Muscle of leg (tissue), 3 donors: ENCODE measurements at regions not wholly inside any gene's neighbourhood (a gene's known extent, or its start where the extent isn't known, plus 50 kb on each side); places are given as distances from the start of the nearest gene placed in this dataset.

ENCODE experiments used
- DNase-seq: peaks from one replicate; pipeline ENCODE4 v3.0.0; 2013
- H3K27ac ChIP-seq: one replicate; pipeline ENCODE4 v1.5.1; 2013; ENCODE audit warnings: mild to moderate bottlenecking, low read length, control low read depth
- H3K27me3 ChIP-seq: one replicate; pipeline ENCODE4 v1.6.1; 2013; ENCODE audit warnings: low read length; ENCODE audit not compliant: control insufficient read depth, insufficient read depth
- H3K36me3 ChIP-seq: one replicate; pipeline ENCODE4 v1.6.1; 2013; ENCODE audit warnings: low read length; ENCODE audit not compliant: control insufficient read depth, insufficient read depth
- H3K4me1 ChIP-seq: one replicate; pipeline ENCODE4 v1.6.1; 2013; ENCODE audit warnings: low read length; ENCODE audit not compliant: control insufficient read depth, insufficient read depth
- H3K4me3 ChIP-seq: one replicate; pipeline ENCODE4 v1.5.1; 2013; ENCODE audit warnings: low read length, control low read depth
- H3K9me3 ChIP-seq: replicated peaks from 2 replicates; pipeline ENCODE4 v1.6.1; 2013; ENCODE audit warnings: low read depth, low read length; ENCODE audit not compliant: control insufficient read depth
- WGBS: methylation state at CpG from one replicate; pipeline ENCODE4 v1.1.5; 2013; ENCODE audit warnings: missing lambda C conversion rate; ENCODE audit not compliant: insufficient coverage; 5-methylcytosine and 5-hydroxymethylcytosine counted together

DNA sequence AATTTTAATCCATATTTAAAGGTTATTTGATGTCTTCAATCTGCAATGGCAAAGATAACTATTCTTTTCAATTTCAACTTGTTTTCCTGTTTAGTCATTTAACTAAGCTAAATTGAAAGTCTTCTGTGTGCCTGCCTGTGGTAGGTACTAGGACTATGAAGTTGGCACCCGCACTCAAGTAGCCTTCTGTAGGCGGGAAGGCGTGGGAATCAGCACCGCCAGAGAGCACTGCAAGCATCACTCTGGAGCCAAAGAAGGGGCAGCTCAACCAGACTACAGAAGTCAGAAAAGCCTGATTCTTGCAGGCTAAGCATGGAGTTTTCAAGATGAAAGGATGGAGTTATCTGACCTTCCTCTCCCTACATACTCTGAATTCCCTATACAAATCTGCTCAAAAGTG is 269.0 kb upstream of the PHF14 start:
- no peaks in the 10 kb centered on the region for H3K4me1 ChIP-seq
- no peak overlapping the region for H3K27ac ChIP-seq
- no peaks in the 10 kb centered on the region for H3K36me3 ChIP-seq
- no peak for DNase-seq
- H3K27me3 ChIP-seq: no peaks in the 10 kb centered on the region
- H3K9me3 ChIP-seq: no peaks in the 10 kb centered on the region
- no peak overlapping the region for H3K4me3 ChIP-seq
- 97% methylated on average over 4 of the region's 4 CpGs for WGBS

DNA sequence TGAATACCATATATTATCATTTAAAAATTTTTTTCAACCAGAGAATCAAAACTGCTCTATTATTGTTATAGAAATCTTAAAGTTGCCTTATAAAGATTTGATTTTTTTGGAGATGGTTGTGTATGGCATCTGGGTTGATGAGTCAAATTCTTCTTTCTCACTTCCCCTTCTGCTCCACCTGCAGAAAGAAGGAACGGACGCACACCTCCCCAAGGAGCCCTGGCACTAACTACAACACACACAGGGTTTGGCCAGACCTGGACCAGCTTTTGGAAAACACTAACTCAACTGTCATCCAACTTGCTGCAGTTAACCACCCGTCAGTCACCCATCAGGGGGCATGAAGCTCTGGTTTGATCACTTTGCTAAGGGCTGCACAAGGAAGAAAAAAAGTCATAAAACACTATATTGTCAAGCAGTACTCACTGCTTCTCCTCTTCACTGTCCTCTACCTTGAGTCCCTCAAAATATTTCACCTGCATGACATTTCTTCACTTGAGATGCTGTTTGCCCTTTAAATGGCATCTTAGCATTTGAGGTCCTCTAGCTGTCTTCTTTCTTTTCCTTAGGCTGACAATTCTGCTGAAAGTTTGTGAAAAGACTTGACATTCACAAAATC is 266.7 kb upstream of the PHF14 start:
- Histone ChIP-seq H3K36me3 (no peaks in the 10 kb centered on the region), H3K4me1 (no peaks in the 10 kb centered on the region), H3K27me3 (no peaks in the 10 kb centered on the region), H3K4me3 (no peak overlapping the region), H3K9me3 (no peaks in the 10 kb centered on the region), H3K27ac (no peak overlapping the region)
- WGBS: 67% methylated on average over 1 of the region's 3 CpGs
- no peak for DNase-seq

DNA sequence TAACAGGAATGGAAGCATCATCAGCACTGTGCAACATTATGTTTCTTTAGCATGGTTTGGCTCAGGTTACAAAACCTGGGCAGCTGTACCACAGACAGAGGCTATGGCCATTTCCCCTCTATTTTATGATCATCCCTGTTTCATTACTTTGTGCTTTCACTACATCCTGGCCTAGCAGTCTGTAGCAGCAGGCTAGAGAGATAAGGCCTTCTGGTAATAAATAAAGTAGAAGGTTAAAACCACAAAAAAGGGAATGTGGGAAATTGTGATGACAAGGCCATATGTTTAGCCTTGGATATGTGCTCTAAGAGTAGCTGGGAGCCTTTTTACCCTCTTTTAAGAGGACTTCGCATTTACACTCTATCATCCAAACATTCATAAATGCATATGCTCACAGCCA is 266.2 kb upstream of the PHF14 start:
- no CpG with 5 or more reads among the region's 1 CpG for WGBS
- no peaks in the 10 kb centered on the region for H3K9me3 ChIP-seq
- no peak for DNase-seq
- H3K27me3 ChIP-seq: no peaks in the 10 kb centered on the region
- no peak overlapping the region for H3K4me3 ChIP-seq
- no peaks in the 10 kb centered on the region for H3K4me1 ChIP-seq
- no peak overlapping the region for H3K27ac ChIP-seq
- no peaks in the 10 kb centered on the region for H3K36me3 ChIP-seq

DNA sequence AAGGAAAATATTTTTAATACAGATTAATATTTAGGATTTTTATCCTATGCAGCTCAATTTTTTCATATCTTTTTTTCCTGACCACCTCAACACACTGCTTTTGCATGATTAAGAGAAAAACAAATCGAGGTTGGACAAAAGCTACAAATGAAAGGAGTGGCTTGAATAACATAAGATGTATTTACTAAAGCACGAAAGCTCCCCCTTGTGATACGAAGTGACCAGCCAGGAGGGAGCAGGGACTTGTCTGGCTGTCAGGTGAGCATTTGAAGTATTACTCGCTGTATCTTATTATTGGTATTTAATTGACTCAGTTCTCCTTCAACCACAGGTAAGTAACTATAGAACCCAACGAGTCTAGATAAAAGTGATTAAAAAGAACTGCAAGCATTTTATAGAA is 265.2 kb upstream of the PHF14 start:
- WGBS: 40% methylated on average over 1 of the region's 5 CpGs
- Histone ChIP-seq H3K4me3 (no peak overlapping the region), H3K9me3 (no peaks in the 10 kb centered on the region), H3K36me3 (no peaks in the 10 kb centered on the region), H3K27ac (no peak overlapping the region), H3K27me3 (no peaks in the 10 kb centered on the region), H3K4me1 (no peaks in the 10 kb centered on the region)
- DNase-seq: peak; percentile 4

DNA sequence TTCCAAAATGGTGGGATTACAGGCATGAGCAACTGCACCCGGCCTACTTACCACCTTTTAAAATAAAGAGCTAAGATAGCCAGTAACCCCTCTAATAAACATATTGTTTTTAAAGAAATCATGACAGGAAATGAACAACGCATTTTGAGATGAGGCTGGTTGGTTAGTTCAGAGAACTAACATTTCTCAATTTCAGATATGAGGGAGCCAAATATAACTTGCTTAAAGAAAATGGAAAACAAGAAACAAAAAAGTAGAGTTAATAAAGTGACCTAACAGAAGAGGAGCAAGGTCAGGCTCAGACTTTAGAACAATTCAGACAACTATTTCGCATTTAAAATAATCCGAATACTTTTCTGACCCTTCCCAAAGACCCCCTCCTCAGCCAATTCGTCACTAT is 254.9 kb upstream of the PHF14 start:
- Histone ChIP-seq H3K4me3 (no peak overlapping the region), H3K27me3 (no peaks in the 10 kb centered on the region), H3K36me3 (no peaks in the 10 kb centered on the region), H3K9me3 (no peaks in the 10 kb centered on the region), H3K4me1 (no peaks in the 10 kb centered on the region), H3K27ac (no peak overlapping the region)
- 89% methylated on average over 3 of the region's 5 CpGs for WGBS
- DNase-seq: no peak

DNA sequence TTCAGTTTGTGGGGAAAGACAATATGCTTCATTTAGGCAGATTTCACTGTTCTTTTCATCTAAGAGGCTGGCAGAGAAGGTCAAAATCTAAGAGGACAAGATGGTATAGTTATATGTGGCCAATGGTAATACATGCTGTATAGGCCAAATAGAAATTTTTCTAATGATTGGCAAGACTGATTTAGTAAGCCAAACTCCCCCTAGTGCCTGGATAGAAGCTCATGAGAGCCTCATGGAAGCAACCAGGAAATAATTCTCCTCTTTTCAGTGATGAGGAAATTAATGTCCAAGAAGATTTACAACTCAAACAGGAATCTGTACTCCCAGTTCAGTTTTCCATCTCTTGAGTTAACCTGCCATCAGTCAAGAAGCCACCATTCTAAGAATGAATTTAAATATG is 253.6 kb upstream of the PHF14 start:
- H3K4me3 ChIP-seq: no peak overlapping the region
- H3K36me3 ChIP-seq: no peaks in the 10 kb centered on the region
- no peaks in the 10 kb centered on the region for H3K4me1 ChIP-seq
- no peak overlapping the region for H3K27ac ChIP-seq
- H3K27me3 ChIP-seq: no peaks in the 10 kb centered on the region
- no peaks in the 10 kb centered on the region for H3K9me3 ChIP-seq
- no peak for DNase-seq

DNA sequence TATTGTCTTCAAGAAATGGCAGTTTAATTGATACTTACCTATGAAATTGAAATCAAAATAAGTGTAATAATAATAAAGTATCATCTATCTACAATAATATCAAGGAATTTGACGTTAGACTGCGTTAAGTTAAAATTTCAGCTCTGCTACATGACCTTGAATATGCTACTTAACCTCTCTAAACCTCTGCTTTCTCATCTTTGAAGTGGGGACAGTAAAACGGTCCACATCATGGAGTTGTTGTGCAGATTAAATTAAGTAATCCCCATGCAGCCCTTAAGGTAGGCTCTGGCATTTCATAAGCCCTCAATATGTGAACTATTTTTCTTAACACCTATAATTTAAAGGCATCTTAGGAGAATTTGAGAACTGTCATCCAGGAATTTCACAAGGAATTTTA is 252.4 kb upstream of the PHF14 start:
- Histone ChIP-seq H3K9me3 (no peaks in the 10 kb centered on the region), H3K27me3 (no peaks in the 10 kb centered on the region), H3K27ac (no peak overlapping the region), H3K4me3 (no peak overlapping the region), H3K36me3 (no peaks in the 10 kb centered on the region), H3K4me1 (no peaks in the 10 kb centered on the region)
- DNase-seq: no peak
- no CpG with 5 or more reads among the region's 3 CpGs for whole genome bisulfite sequencing

DNA sequence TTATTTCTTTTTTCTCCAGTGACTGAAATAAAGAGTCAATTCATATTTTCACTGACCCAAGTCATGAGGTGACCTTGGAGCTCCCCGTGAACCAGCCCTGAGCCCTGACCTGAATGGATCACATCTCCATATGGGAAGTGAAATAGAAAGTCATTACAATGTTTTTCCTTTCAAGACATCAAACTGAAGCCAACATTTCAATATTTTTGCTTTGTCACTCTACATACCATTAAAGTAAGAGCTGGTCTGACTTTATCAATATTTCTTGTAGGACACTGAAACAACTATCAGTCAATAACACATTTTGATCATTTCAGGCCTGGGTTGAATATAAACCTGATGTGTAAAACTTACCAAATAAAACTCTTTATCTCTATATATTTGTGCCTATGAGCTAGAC is 249.8 kb upstream of the PHF14 start:
- DNase-seq: no peak
- Histone ChIP-seq H3K27me3 (no peaks in the 10 kb centered on the region), H3K27ac (no peak overlapping the region), H3K4me3 (no peak overlapping the region), H3K9me3 (no peaks in the 10 kb centered on the region), H3K36me3 (no peaks in the 10 kb centered on the region), H3K4me1 (no peaks in the 10 kb centered on the region)
- no CpG with 5 or more reads among the region's 1 CpG for WGBS

DNA sequence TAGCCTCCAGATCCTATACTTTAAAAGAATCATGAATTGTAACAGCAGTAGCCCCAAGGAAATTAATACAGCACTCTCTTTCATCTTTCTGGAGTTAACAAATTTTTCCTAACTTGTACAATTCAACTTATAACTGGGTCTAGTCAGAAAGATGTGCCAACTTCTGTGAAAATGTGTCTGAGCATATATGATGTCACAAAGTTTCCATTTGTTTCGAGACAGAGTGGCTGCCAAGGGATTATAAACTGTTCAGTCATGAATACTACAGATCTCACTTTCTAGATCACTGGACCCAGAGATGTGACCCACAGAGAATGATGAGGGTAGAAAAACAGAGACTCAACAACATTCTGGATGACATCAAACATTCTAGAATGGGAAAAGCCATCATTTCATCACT is 249.2 kb upstream of the PHF14 start:
- peak; percentile 19 for DNase-seq
- Histone ChIP-seq H3K4me1 (no peaks in the 10 kb centered on the region), H3K36me3 (no peaks in the 10 kb centered on the region), H3K4me3 (no peak overlapping the region), H3K27me3 (no peaks in the 10 kb centered on the region), H3K9me3 (no peaks in the 10 kb centered on the region), H3K27ac (no peak overlapping the region)
- no CpG with 5 or more reads among the region's 1 CpG for WGBS

DNA sequence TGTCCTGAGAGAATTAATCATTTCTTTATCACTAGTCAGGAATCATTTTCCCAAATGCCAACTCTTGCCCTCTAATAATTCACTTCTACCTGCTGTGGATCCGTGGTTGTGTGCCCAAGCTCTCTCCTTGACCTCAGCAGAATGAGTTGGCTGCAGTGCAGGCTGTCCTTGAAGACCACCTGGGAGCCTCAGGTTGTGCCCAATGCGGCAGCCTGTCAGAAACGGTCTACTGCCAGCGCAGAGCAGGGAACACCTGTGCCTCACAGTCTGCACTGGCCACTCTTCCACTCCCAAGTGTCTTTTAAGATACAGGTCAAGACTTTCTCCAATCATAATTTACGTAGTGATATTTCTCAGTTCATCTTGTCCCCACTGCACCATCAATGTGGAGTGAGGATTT is 246.0 kb upstream of the PHF14 start:
- no peaks in the 10 kb centered on the region for H3K27me3 ChIP-seq
- H3K36me3 ChIP-seq: no peaks in the 10 kb centered on the region
- no peak overlapping the region for H3K4me3 ChIP-seq
- H3K4me1 ChIP-seq: no peaks in the 10 kb centered on the region
- H3K27ac ChIP-seq: no peak overlapping the region
- WGBS: 67% methylated on average over 4 of the region's 5 CpGs
- no peaks in the 10 kb centered on the region for H3K9me3 ChIP-seq
- no peak for DNase-seq

DNA sequence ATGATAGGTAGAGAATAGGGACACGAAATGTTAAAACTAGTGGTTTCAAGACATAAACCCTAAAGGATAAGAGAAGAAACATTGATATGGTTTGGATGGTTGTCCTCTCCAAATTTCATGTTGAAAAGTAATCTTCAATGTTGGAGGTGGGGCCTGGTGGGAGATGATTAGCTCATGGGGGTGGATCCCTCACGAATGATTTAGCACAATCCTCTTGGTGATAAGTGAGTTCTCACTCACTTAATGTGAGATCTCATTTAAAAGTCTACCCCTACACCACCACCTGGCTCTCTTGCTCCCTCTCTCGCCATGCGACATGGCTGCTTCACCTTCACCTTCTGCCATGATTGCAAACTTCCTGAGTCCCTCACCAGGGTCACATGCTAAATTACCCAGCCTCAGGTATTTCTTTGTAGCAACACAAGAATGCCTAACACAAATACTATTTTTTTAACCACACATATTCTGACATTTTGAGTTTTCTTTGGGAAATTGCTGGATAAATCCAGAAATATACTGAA is 242.4 kb upstream of the PHF14 start:
- no peak overlapping the region for H3K4me3 ChIP-seq
- H3K27ac ChIP-seq: no peak overlapping the region
- no peak for DNase-seq
- H3K4me1 ChIP-seq: no peaks in the 10 kb centered on the region
- no peaks in the 10 kb centered on the region for H3K27me3 ChIP-seq
- WGBS: no CpG with 5 or more reads among the region's 4 CpGs
- no peaks in the 10 kb centered on the region for H3K36me3 ChIP-seq
- no peaks in the 10 kb centered on the region for H3K9me3 ChIP-seq
